ENCODE measurements at regions not wholly inside any gene's neighbourhood (a gene's known extent, or its start where the extent isn't known, plus 50 kb on each side); places are given as distances from the start of the nearest gene placed in this dataset.

- Histone ChIP-seq H3K9ac (ENCODE audit: insufficient read depth, low read depth, low read length) (no peak overlapping the region), H3K27me3 (ENCODE audit: control insufficient read depth in 1 of 2, insufficient read depth in 2 of 2, low read length in 2 of 2) (peaks cover 0 to 56% of the 10 kb centered on the region in 2 experiments; a peak in 3 of 5 replicates), H3K4me3 (replicated peaks in 1 of 3; ENCODE audit: insufficient read depth in 1 of 3, low read depth in 2 of 3, low read length in 3 of 3) (no peak overlapping the region), H3K27ac (ENCODE audit: extremely low read length, insufficient read depth, low read length) (no peak overlapping the region), H3K4me1 (ENCODE audit: insufficient read depth, low read length) (no peaks in the 10 kb centered on the region), H3K4me2 (ENCODE audit: low read depth, low read length) (no peak overlapping the region), H3K36me3 (replicated peaks in 1 of 2; ENCODE audit: control insufficient read depth in 1 of 2, insufficient read depth in 2 of 2, low read length in 2 of 2) (no peaks in the 10 kb centered on the region), H3K9me3 (ENCODE audit: low read length) (no peaks in the 10 kb centered on the region), H2AFZ (ENCODE audit: low read length) (no peak overlapping the region), H3K79me2 (ENCODE audit: insufficient read depth, low read length) (no peaks in the 10 kb centered on the region), H4K20me1 (ENCODE audit: insufficient read depth, low read length) (no peaks in the 10 kb centered on the region)
- ChIA-PET POLR2A (no interaction called here), CTCF (ENCODE audit: low intra/inter-chr PET ratio, low total read pairs) (no interaction called here)
- TF ChIP-seq TFDP1 (CRISPR knock-in tag; IDR thresholded peaks at IDR 0.05; ENCODE audit: borderline replicate concordance) (no peak), TRIM22 (IDR thresholded peaks at IDR 0.05) (no peak), SMAD3 (CRISPR knock-in tag; IDR thresholded peaks at IDR 0.05) (no peak), ZNF460 (CRISPR knock-in tag; IDR thresholded peaks at IDR 0.05; ENCODE audit: borderline replicate concordance) (no peak), ZNF512B (CRISPR knock-in tag; IDR thresholded peaks at IDR 0.05; ENCODE audit: borderline replicate concordance) (no peak), TEAD2 (CRISPR knock-in tag; IDR thresholded peaks at IDR 0.05) (no peak), YEATS2 (CRISPR knock-in tag; IDR thresholded peaks at IDR 0.05; ENCODE audit: borderline replicate concordance) (no peak), CCAR2 (optimal IDR thresholded peaks at IDR 0.05; ENCODE audit: low read depth, low read length) (no peak), ZNF3 (CRISPR knock-in tag; IDR thresholded peaks at IDR 0.05) (no peak), ZNF350 (CRISPR knock-in tag; IDR thresholded peaks at IDR 0.05; ENCODE audit: borderline replicate concordance, low read depth) (no peak), ZUFSP (CRISPR knock-in tag; IDR thresholded peaks at IDR 0.05; ENCODE audit: borderline replicate concordance) (no peak), CREBL2 (CRISPR knock-in tag; IDR thresholded peaks at IDR 0.05; ENCODE audit: borderline replicate concordance) (no peak), GMEB1 (CRISPR knock-in tag; IDR thresholded peaks at IDR 0.05; ENCODE audit: borderline replicate concordance) (no peak), SMC3 (IDR thresholded peaks at IDR 0.05; ENCODE audit: low read length) (no peak)
- WGBS (ENCODE audit: low lambda C conversion rate), result 0% methylated on average over 1 of the region's 1 CpG
- DNase-seq (ENCODE audit: low spot score), result no peak
- BruUV-seq (replicated peaks), result no TSS peak
- FAIRE-seq, result no peak
- in situ Hi-C loops (cut with HindIII; ENCODE audit: extremely low pct_ligation_motif_present, low pct_unique_long_range_greater_than_20kb) (no loop called here), intact Hi-C loops (cut with micrococcal nuclease; ENCODE audit: unreplicated experiment) (loop anchor here (10.0 kb wide), 1 partner anchor 166 kb away; no protein-coding TSS in a partner anchor)
- no peak for ATAC-seq
These were observed 53.1 kb upstream of the COL13A1 start for GRCh38 chr10:69748621-69749020.
